HuH-7 (cell line): ENCODE measurements at regions not wholly inside any gene's neighbourhood (a gene's known extent, or its start where the extent isn't known, plus 50 kb on each side); places are given as distances from the start of the nearest gene placed in this dataset.
"Not testable (repeated sequence)": the region's sequence is repeated elsewhere in the genome, so short reads cannot be mapped to it uniquely, and the experiment has no call there.

Experiments used
- DNase-seq: peaks from one replicate; pipeline ENCODE4 v3.0.0; 2011; ENCODE audit warnings: low spot score

GRCh38 chr10:6729861-6730344 is 149.8 kb upstream of the PRKCQ start:
- no peak for DNase-seq

- DNase-seq, result no peak
These were observed 149.1 kb upstream of the PRKCQ start for GRCh38 chr10:6729071-6729774.

GRCh38 chr10:6726924-6727323 is 146.8 kb upstream of the PRKCQ start:
- DNase-seq, result no peak

- DNase-seq, result no peak
These were observed 142.5 kb upstream of the PRKCQ start for GRCh38 chr10:6722616-6723004.

GRCh38 chr10:6721964-6722615 is 142.0 kb upstream of the PRKCQ start:
- DNase-seq, result no peak

GRCh38 chr10:6721480-6721879 is 141.4 kb upstream of the PRKCQ start:
- DNase-seq, result no peak

GRCh38 chr10:6719561-6719960 is 139.5 kb upstream of the PRKCQ start:
- no peak for DNase-seq

GRCh38 chr10:6718550-6718949 is 138.5 kb upstream of the PRKCQ start:
- DNase-seq, result no peak

- DNase-seq, result no peak
These were observed 136.4 kb upstream of the PRKCQ start for GRCh38 chr10:6716516-6716915.

- DNase-seq, result no peak
These were observed 133.6 kb upstream of the PRKCQ start for GRCh38 chr10:6713716-6714115.

- no peak for DNase-seq
These were observed 133.0 kb upstream of the PRKCQ start for GRCh38 chr10:6713120-6713519.

GRCh38 chr10:6711881-6712280 is 131.8 kb upstream of the PRKCQ start:
- no peak for DNase-seq

- no peak for DNase-seq
These were observed 131.3 kb upstream of the PRKCQ start for GRCh38 chr10:6711408-6711841.

GRCh38 chr10:6707352-6707751 is 127.3 kb upstream of the PRKCQ start:
- DNase-seq, result no peak

GRCh38 chr10:6706725-6707124 is 126.6 kb upstream of the PRKCQ start:
- no peak for DNase-seq

GRCh38 chr10:6704896-6705295 is 124.8 kb upstream of the PRKCQ start:
- DNase-seq, result no peak

- DNase-seq, result not testable (repeated sequence)
These were observed 122.8 kb upstream of the PRKCQ start for GRCh38 chr10:6702833-6703232.

- DNase-seq, result no peak
These were observed 122.0 kb upstream of the PRKCQ start for GRCh38 chr10:6702030-6702429.

- DNase-seq, result no peak
These were observed 121.2 kb upstream of the PRKCQ start for GRCh38 chr10:6701289-6701688.

- DNase-seq, result no peak
These were observed 120.0 kb upstream of the PRKCQ start for GRCh38 chr10:6700066-6700465.

GRCh38 chr10:6699336-6699735 is 119.3 kb upstream of the PRKCQ start:
- no peak for DNase-seq

- DNase-seq, result no peak
These were observed 115.4 kb upstream of the PRKCQ start for GRCh38 chr10:6695519-6695918.

GRCh38 chr10:6694447-6695140 is 114.5 kb upstream of the PRKCQ start:
- DNase-seq, result no peak
